HEK293 (cell line): ENCODE measurements at regions not wholly inside any gene's neighbourhood (a gene's known extent, or its start where the extent isn't known, plus 50 kb on each side); places are given as distances from the start of the nearest gene placed in this dataset.
"Not testable (repeated sequence)": the region's sequence is repeated elsewhere in the genome, so short reads cannot be mapped to it uniquely, and the experiment has no call there.

Experiments
- CTCF ChIA-PET: fragments of 350-600 bp; formaldehyde crosslinking; extraction: SDS; loops from one replicate; lab custom pipeline; 2021; ENCODE audit warnings: antibody characterized with exemption; lab: Yijun Ruan, JAX
- POLR2A ChIA-PET: fragments of 300-600 bp; formaldehyde crosslinking; extraction: SDS; loops from one replicate; lab custom pipeline; 2020; ENCODE audit warnings: antibody characterized with exemption, inconsistent platforms; lab: Yijun Ruan, JAX
- H3K27ac ChIP-seq: fragments of 200-500 bp; sonication (Bioruptor generic); 2 replicates; pipeline ENCODE4 v1.5.1; 2014; ENCODE audit warnings: low read depth, low read length, control low read depth, inconsistent platforms; ENCODE audit errors: extremely low read depth
- H3K36me3 ChIP-seq, 2 experiments: fragments of 200-500 bp in 1 of 2; sonication (Bioruptor generic) in 1 of 2; 1 replicate in 1 of 2; 2 replicates in 1 of 2; pipeline ENCODE4 v1.5.1; 2014 to 2017; ENCODE audit warnings: inconsistent platforms in 2 of 2, low read length in 2 of 2; ENCODE audit not compliant: control insufficient read depth in 2 of 2, insufficient read depth in 1 of 2
- H3K4me1 ChIP-seq: fragments of 200-500 bp; sonication (Bioruptor generic); 2 replicates; pipeline ENCODE4 v1.5.1; 2014; ENCODE audit warnings: mild to moderate bottlenecking, low read length, inconsistent platforms; ENCODE audit not compliant: control insufficient read depth, insufficient read depth
- H3K4me3 ChIP-seq: 2 replicates; pipeline ENCODE4 v1.5.1; 2011; ENCODE audit warnings: low read depth, mild to moderate bottlenecking, control low read depth, low read length, moderate library complexity
- H3K9me3 ChIP-seq: fragments of 200-500 bp; sonication (Bioruptor generic); 2 replicates; pipeline ENCODE4 v1.5.1; 2014; ENCODE audit warnings: low read depth, low read length, inconsistent platforms; ENCODE audit not compliant: control insufficient read depth, insufficient read depth
- BCL11B ChIP-seq: fragments of 450-650 bp; formaldehyde crosslinking; IDR thresholded peaks from 2 replicates; pipeline ENCODE4 v1.5.1; 2016; ENCODE audit warnings: low read depth, missing biosample characterization, missing genetic modification characterization
- KLF1 ChIP-seq: fragments of 450-650 bp; formaldehyde crosslinking; IDR thresholded peaks from 2 replicates; pipeline ENCODE4 v1.5.1; 2016; ENCODE audit warnings: missing biosample characterization, missing genetic modification characterization
- ZBTB11 ChIP-seq: fragments of 450-650 bp; formaldehyde crosslinking; conservative IDR thresholded peaks from 2 replicates; pipeline ENCODE4 v1.5.1; 2016; ENCODE audit warnings: low read depth, missing biosample characterization, missing genetic modification characterization
- ZBTB20 ChIP-seq: fragments of 450-650 bp; formaldehyde crosslinking; IDR thresholded peaks from 2 replicates; pipeline ENCODE4 v1.5.1; 2016; ENCODE audit warnings: missing biosample characterization, missing genetic modification characterization
- ZBTB48 ChIP-seq: fragments of 450-650 bp; formaldehyde crosslinking; IDR thresholded peaks from 2 replicates; pipeline ENCODE4 v1.5.1; 2016; ENCODE audit warnings: missing biosample characterization, missing genetic modification characterization
- ZNF19 ChIP-seq: fragments of 450-650 bp; formaldehyde crosslinking; IDR thresholded peaks from 2 replicates; pipeline ENCODE4; 2016; ENCODE audit warnings: missing biosample characterization, missing genetic modification characterization, low read depth
- ZNF2 ChIP-seq: fragments of 450-650 bp; formaldehyde crosslinking; IDR thresholded peaks from 2 replicates; pipeline ENCODE4 v1.5.1; 2016; ENCODE audit warnings: missing biosample characterization, missing genetic modification characterization
- ZNF211 ChIP-seq: fragments of 450-650 bp; formaldehyde crosslinking; IDR thresholded peaks from 2 replicates; pipeline ENCODE4 v1.5.1; 2016; ENCODE audit warnings: low read depth, missing biosample characterization, missing genetic modification characterization
- ZNF214 ChIP-seq: fragments of 450-650 bp; formaldehyde crosslinking; IDR thresholded peaks from 2 replicates; pipeline ENCODE4 v1.5.1; 2017; ENCODE audit warnings: missing biosample characterization, mild to moderate bottlenecking, missing genetic modification characterization, borderline replicate concordance
- ZNF223 ChIP-seq: fragments of 450-650 bp; formaldehyde crosslinking; IDR thresholded peaks from 2 replicates; pipeline ENCODE4 v1.5.1; 2016; ENCODE audit warnings: missing biosample characterization, missing genetic modification characterization
- ZNF302 ChIP-seq: fragments of 450-650 bp; formaldehyde crosslinking; IDR thresholded peaks from 2 replicates; pipeline ENCODE4 v1.5.1; 2016; ENCODE audit warnings: missing biosample characterization, missing genetic modification characterization, low read depth
- ZNF426 ChIP-seq: fragments of 450-650 bp; formaldehyde crosslinking; IDR thresholded peaks from 2 replicates; pipeline ENCODE4 v1.5.1; 2017; ENCODE audit warnings: missing biosample characterization, missing genetic modification characterization, mild to moderate bottlenecking, inconsistent platforms, moderate library complexity
- ZNF473 ChIP-seq: fragments of 450-650 bp; formaldehyde crosslinking; IDR thresholded peaks from 2 replicates; pipeline ENCODE4 v1.5.1; 2017; ENCODE audit warnings: missing biosample characterization, missing genetic modification characterization
- ZNF48 ChIP-seq: fragments of 450-650 bp; formaldehyde crosslinking; IDR thresholded peaks from 2 replicates; pipeline ENCODE4 v1.5.1; 2016; ENCODE audit warnings: missing biosample characterization, missing genetic modification characterization
- ZNF514 ChIP-seq: fragments of 450-650 bp; formaldehyde crosslinking; IDR thresholded peaks from 2 replicates; pipeline ENCODE4 v1.5.1; 2016; ENCODE audit warnings: missing biosample characterization, missing genetic modification characterization
- ZNF701 ChIP-seq: fragments of 450-650 bp; formaldehyde crosslinking; IDR thresholded peaks from 2 replicates; pipeline ENCODE4 v1.5.1; 2016; ENCODE audit warnings: missing biosample characterization, missing genetic modification characterization
- ZNF785 ChIP-seq: fragments of 450-650 bp; formaldehyde crosslinking; IDR thresholded peaks from 2 replicates; pipeline ENCODE4 v1.5.1; 2016; ENCODE audit warnings: missing biosample characterization, missing genetic modification characterization
- ZNF791 ChIP-seq: fragments of 450-650 bp; formaldehyde crosslinking; IDR thresholded peaks from 2 replicates; pipeline ENCODE4 v1.5.1; 2016; ENCODE audit warnings: missing biosample characterization, missing genetic modification characterization
- ZNF830 ChIP-seq: fragments of 450-650 bp; IDR thresholded peaks from 2 replicates; pipeline ENCODE4 v1.5.0; 2018; ENCODE audit warnings: missing biosample characterization, missing genetic modification characterization, low read depth, mild to moderate bottlenecking, moderate library complexity

- TF ChIP-seq ZNF48 (tag by site-specific recombination) (no peak), ZNF211 (tag by site-specific recombination) (no peak), ZNF785 (tag by site-specific recombination) (no peak), ZNF2 (tag by site-specific recombination) (no peak)
These were observed 204.8 kb upstream of the RASGEF1B start (continued) for GRCh38 chr4:81676537-81676936.

GRCh38 chr4:81675791-81676393 is 204.2 kb upstream of the RASGEF1B start:
- no peak overlapping the region for H3K4me3 ChIP-seq
- no peaks in the 10 kb centered on the region for H3K9me3 ChIP-seq
- TF ChIP-seq ZNF214 (tag by site-specific recombination) (no peak), ZNF19 (no peak)
- H3K36me3 ChIP-seq, result no peaks in the 10 kb centered on the region
- POLR2A ChIA-PET, result no interaction called here
- CTCF ChIA-PET, result interaction anchor here (1.6 to 3.0 kb wide), 2 partner anchors 12 to 14 kb away, joined by 3 to 7 read pairs; no protein-coding TSS in a partner anchor
- H3K27ac ChIP-seq, result no peak overlapping the region
- no peaks in the 10 kb centered on the region for H3K4me1 ChIP-seq

- no peak overlapping the region for H3K4me3 ChIP-seq
- ChIA-PET POLR2A (interaction anchor here (0.6 kb wide), 1 partner anchor 56 kb away, joined by 3 read pairs; no protein-coding TSS in a partner anchor), CTCF (no interaction called here)
- H3K27ac ChIP-seq, result no peak overlapping the region
- no peaks in the 10 kb centered on the region for H3K9me3 ChIP-seq
- H3K36me3 ChIP-seq, result no peaks in the 10 kb centered on the region
- TF ChIP-seq KLF1 (tag by site-specific recombination) (no peak), ZNF701 (tag by site-specific recombination) (no peak), ZNF791 (tag by site-specific recombination) (no peak), ZBTB20 (tag by site-specific recombination) (no peak), ZBTB48 (no peak), ZNF211 (tag by site-specific recombination) (no peak), ZNF514 (tag by site-specific recombination) (no peak), ZNF830 (tag by site-specific recombination) (no peak), ZNF473 (no peak)
- no peaks in the 10 kb centered on the region for H3K4me1 ChIP-seq
These were observed 202.3 kb upstream of the RASGEF1B start for GRCh38 chr4:81673961-81674360.

GRCh38 chr4:81668328-81668727 is 196.6 kb upstream of the RASGEF1B start:
- POLR2A ChIA-PET, H3K4me1 ChIP-seq, H3K36me3 ChIP-seq, H3K4me3 ChIP-seq, H3K27ac ChIP-seq, H3K9me3 ChIP-seq, CTCF ChIA-PET: not testable (repeated sequence)

GRCh38 chr4:81667539-81667938 is 195.8 kb upstream of the RASGEF1B start:
- Histone ChIP-seq H3K36me3 (no peaks in the 10 kb centered on the region), H3K4me1 (no peaks in the 10 kb centered on the region), H3K27ac (no peak overlapping the region), H3K4me3 (no peak overlapping the region), H3K9me3 (no peaks in the 10 kb centered on the region)
- ChIA-PET CTCF (no interaction called here), POLR2A (no interaction called here)
- TF ChIP-seq BCL11B (tag by site-specific recombination) (no peak), ZBTB11 (tag by site-specific recombination) (no peak), ZNF701 (tag by site-specific recombination) (no peak), ZNF302 (tag by site-specific recombination) (no peak), ZNF426 (tag by site-specific recombination) (no peak), ZNF223 (tag by site-specific recombination) (no peak)
